MM.1S (cell line): ENCODE measurements at regions not wholly inside any gene's neighbourhood (a gene's known extent, or its start where the extent isn't known, plus 50 kb on each side); places are given as distances from the start of the nearest gene placed in this dataset.

Experiments
- DNase-seq: peaks from one replicate; pipeline ENCODE4 v3.0.0-alpha.2; 2015
- H2AFZ ChIP-seq: fragments of 300-600 bp; sonication (generic); 2 replicates; pipeline ENCODE4 v1.6.0; 2016; ENCODE audit warnings: antibody characterized with exemption, low read length
- H3F3A ChIP-seq: fragments of 300-600 bp; sonication (generic); 2 replicates; pipeline ENCODE4 v1.6.1; 2016; ENCODE audit warnings: mild to moderate bottlenecking, antibody characterized with exemption, low read length, moderate library complexity, mixed read lengths; ENCODE audit not compliant: insufficient read depth
- H3K27ac ChIP-seq: fragments of 300-600 bp; sonication (generic); 2 replicates; pipeline ENCODE4 v1.5.1; 2016; ENCODE audit warnings: mild to moderate bottlenecking, low read length
- H3K27me3 ChIP-seq: fragments of 300-600 bp; sonication (generic); replicated peaks from 2 replicates; pipeline ENCODE4 v1.6.0; 2016; ENCODE audit warnings: low read length; ENCODE audit not compliant: insufficient read depth
- H3K36me3 ChIP-seq: fragments of 300-600 bp; sonication (generic); replicated peaks from 2 replicates; pipeline ENCODE4 v1.6.1; 2016; ENCODE audit warnings: mild to moderate bottlenecking, low read length, mixed read lengths; ENCODE audit not compliant: insufficient read depth
- H3K4me1 ChIP-seq: fragments of 300-600 bp; sonication (generic); 2 replicates; pipeline ENCODE4 v1.6.1; 2016; ENCODE audit warnings: low read length, mixed read lengths
- H3K4me2 ChIP-seq: fragments of 300-600 bp; sonication (generic); 2 replicates; pipeline ENCODE4 v1.6.0; 2016; ENCODE audit warnings: low read depth, low read length
- H3K4me3 ChIP-seq: fragments of 300-600 bp; sonication (generic); 2 replicates; pipeline ENCODE4 v1.5.1; 2016; ENCODE audit warnings: low read length, mixed read lengths
- H3K79me2 ChIP-seq: fragments of 300-600 bp; sonication (generic); 2 replicates; pipeline ENCODE4 v1.6.1; 2016; ENCODE audit warnings: mixed run types, low read length, mixed read lengths
- H3K9ac ChIP-seq: fragments of 300-600 bp; sonication (generic); 2 replicates; pipeline ENCODE4 v1.6.1; 2016; ENCODE audit warnings: low read length, mixed read lengths
- H3K9me2 ChIP-seq: fragments of 300-600 bp; sonication (generic); replicated peaks from 2 replicates; pipeline ENCODE4 v1.6.1; 2016; ENCODE audit warnings: mild to moderate bottlenecking, low read length, mixed read lengths; ENCODE audit not compliant: insufficient read depth
- H3K9me3 ChIP-seq: fragments of 300-600 bp; sonication (generic); replicated peaks from 2 replicates; pipeline ENCODE4 v1.6.1; 2016; ENCODE audit warnings: mild to moderate bottlenecking, low read length, mixed read lengths; ENCODE audit not compliant: insufficient read depth
- H4K20me1 ChIP-seq: fragments of 300-600 bp; sonication (generic); 2 replicates; pipeline ENCODE4 v1.6.1; 2016; ENCODE audit warnings: mild to moderate bottlenecking, low read length, moderate library complexity, mixed read lengths; ENCODE audit not compliant: insufficient read depth
- CTCF ChIP-seq: fragments of 300-600 bp; sonication (generic); IDR thresholded peaks from 2 replicates; pipeline ENCODE4 v1.5.1; 2016; ENCODE audit warnings: antibody characterized with exemption, low read length, mixed read lengths
- EZH2 ChIP-seq: fragments of 300-600 bp; sonication (generic); optimal IDR thresholded peaks from 2 replicates; pipeline ENCODE3; 2017; ENCODE audit warnings: low read depth, mild to moderate bottlenecking, antibody characterized with exemption, low read length, mixed read lengths
- EZH2phosphoT487 ChIP-seq: fragments of 300-600 bp; sonication (generic); IDR thresholded peaks from 2 replicates; pipeline ENCODE4 v1.6.1; 2018; ENCODE audit warnings: antibody characterized with exemption, low read length

GRCh38 chr1:59057211-59057694, 239.6 kb upstream of the FGGY start:
- Histone ChIP-seq H4K20me1 (no peaks in the 10 kb centered on the region), H3K9me2 (no peaks in the 10 kb centered on the region), H3K36me3 (no peaks in the 10 kb centered on the region), H2AFZ (no peak overlapping the region), H3F3A (no peaks in the 10 kb centered on the region), H3K4me1 (peaks cover 11% of the 10 kb centered on the region; the same call in 1 of the 2 replicates), H3K4me3 (no peak overlapping the region), H3K9me3 (no peaks in the 10 kb centered on the region), H3K79me2 (no peaks in the 10 kb centered on the region), H3K4me2 (no peak overlapping the region), H3K27me3 (no peaks in the 10 kb centered on the region), H3K9ac (no peak overlapping the region), H3K27ac (no peak overlapping the region)
- no peak for DNase-seq
- no peak for TF ChIP-seq CTCF
- no peak for TF ChIP-seq EZH2
- TF ChIP-seq EZH2phosphoT487 = no peak

- Histone ChIP-seq H4K20me1 (no peaks in the 10 kb centered on the region), H3K79me2 (no peaks in the 10 kb centered on the region), H3K27me3 (no peaks in the 10 kb centered on the region), H3K36me3 (no peaks in the 10 kb centered on the region), H2AFZ (no peak overlapping the region), H3K27ac (no peak overlapping the region), H3K4me3 (no peak overlapping the region), H3K9me2 (no peaks in the 10 kb centered on the region), H3K9ac (no peak overlapping the region), H3K9me3 (no peaks in the 10 kb centered on the region), H3F3A (no peaks in the 10 kb centered on the region), H3K4me1 (peaks cover 11% of the 10 kb centered on the region; the same call in 1 of the 2 replicates), H3K4me2 (no peak overlapping the region)
- no peak for TF ChIP-seq CTCF
- no peak for TF ChIP-seq EZH2
- no peak for TF ChIP-seq EZH2phosphoT487
- no peak for DNase-seq
These were observed 239.1 kb upstream of the FGGY start for GRCh38 chr1:59057796-59058195.

GRCh38 chr1:59058665-59059439, 238.0 kb upstream of the FGGY start:
- no peaks in the 10 kb centered on the region for H3F3A ChIP-seq
- H4K20me1 ChIP-seq = no peaks in the 10 kb centered on the region
- no peaks in the 10 kb centered on the region for H3K36me3 ChIP-seq
- peaks cover 11% of the 10 kb centered on the region; the same call in 1 of the 2 replicates for H3K4me1 ChIP-seq
- H2AFZ ChIP-seq = no peak overlapping the region
- no peaks in the 10 kb centered on the region for H3K9me3 ChIP-seq
- H3K27me3 ChIP-seq = no peaks in the 10 kb centered on the region
- H3K27ac ChIP-seq = no peak overlapping the region
- TF ChIP-seq EZH2phosphoT487 = no peak
- TF ChIP-seq CTCF = no peak
- TF ChIP-seq EZH2 = no peak
- H3K9me2 ChIP-seq = no peaks in the 10 kb centered on the region
- peak overlapping the region; percentile 18; the same call in 1 of the 2 replicates for H3K4me2 ChIP-seq
- no peaks in the 10 kb centered on the region for H3K79me2 ChIP-seq
- no peak overlapping the region for H3K9ac ChIP-seq
- peak; percentile 18 for DNase-seq
- no peak overlapping the region for H3K4me3 ChIP-seq
